SK-N-SH treated with all-trans-retinoic acid at 6 μM for 48 hours (cell line): ENCODE measurements at regions not wholly inside any gene's neighbourhood (a gene's known extent, or its start where the extent isn't known, plus 50 kb on each side); places are given as distances from the start of the nearest gene placed in this dataset.
A peak's percentile ranks its signal among the peaks of the same experiment; 100 is the strongest.

Source experiments
- ATAC-seq: fragments of 200-7000 bp; cut with Tn5 transposase; 3 replicates; pipeline ENCODE4 v1.9.1; 2020; ENCODE audit warnings: mild to moderate bottlenecking, moderate library complexity
- ARNTL ChIP-seq: fragments of 450-650 bp; formaldehyde crosslinking; IDR thresholded peaks from 2 replicates; pipeline ENCODE4 v1.5.0; 2020; ENCODE audit warnings: low read depth, mild to moderate bottlenecking, moderate library complexity, borderline replicate concordance
- BACH2 ChIP-seq: fragments of 250-450 bp; sonication (Bioruptor Pico); IDR thresholded peaks from 2 replicates; pipeline ENCODE4 v1.9.0; 2021; ENCODE audit warnings: mild to moderate bottlenecking, borderline replicate concordance
- ESRRG ChIP-seq: fragments of 250-450 bp; sonication (Bioruptor Pico); IDR thresholded peaks from 2 replicates; pipeline ENCODE4 v1.6.1; 2021; ENCODE audit warnings: mild to moderate bottlenecking
- GLIS3 ChIP-seq: fragments of 250-450 bp; sonication (Bioruptor Pico); IDR thresholded peaks from 2 replicates; pipeline ENCODE4 v1.5.0; 2020; ENCODE audit warnings: mild to moderate bottlenecking, moderate library complexity
- OSR1 ChIP-seq: fragments of 250-450 bp; sonication (Bioruptor Pico); IDR thresholded peaks from 2 replicates; pipeline ENCODE4 v1.8.0; 2022; ENCODE audit warnings: moderate library complexity, mild to moderate bottlenecking, inconsistent platforms
- PPARA ChIP-seq: fragments of 250-450 bp; sonication (Bioruptor Pico); IDR thresholded peaks from 2 replicates; pipeline ENCODE4 v1.5.0; 2020; ENCODE audit warnings: mild to moderate bottlenecking, borderline replicate concordance
- RARB ChIP-seq: fragments of 250-450 bp; sonication (Bioruptor Pico); IDR thresholded peaks from 2 replicates; pipeline ENCODE4 v1.8.0; 2021; ENCODE audit warnings: mild to moderate bottlenecking, moderate library complexity
- SNAI2 ChIP-seq: fragments of 250-450 bp; sonication (Bioruptor Pico); IDR thresholded peaks from 2 replicates; pipeline ENCODE4 v1.5.0; 2020; ENCODE audit warnings: mild to moderate bottlenecking, moderate library complexity
- TCF4 ChIP-seq: fragments of 250-450 bp; sonication (Bioruptor Pico); IDR thresholded peaks from 2 replicates; pipeline ENCODE4 v1.8.0; 2021; ENCODE audit warnings: mild to moderate bottlenecking, moderate library complexity, borderline replicate concordance
- ZC3H10 ChIP-seq: fragments of 250-450 bp; sonication (Bioruptor Pico); IDR thresholded peaks from 2 replicates; pipeline ENCODE4 v1.5.1; 2021; ENCODE audit warnings: mild to moderate bottlenecking, moderate library complexity
- ZFP3 ChIP-seq: fragments of 250-450 bp; sonication (Bioruptor Pico); IDR thresholded peaks from 2 replicates; pipeline ENCODE4 v1.5.0; 2020; ENCODE audit warnings: mild to moderate bottlenecking, moderate library complexity
- ZFP30 ChIP-seq: fragments of 450-650 bp; formaldehyde crosslinking; IDR thresholded peaks from 2 replicates; pipeline ENCODE4 v1.5.0; 2022; ENCODE audit warnings: mild to moderate bottlenecking, moderate library complexity
- ZNF565 ChIP-seq: fragments of 450-650 bp; formaldehyde crosslinking; conservative IDR thresholded peaks from 2 replicates; pipeline ENCODE4 v1.5.0; 2020; ENCODE audit warnings: low read depth, mild to moderate bottlenecking, moderate library complexity
- ZNF8 ChIP-seq: fragments of 450-650 bp; formaldehyde crosslinking; IDR thresholded peaks from 2 replicates; pipeline ENCODE4 v1.5.0; 2020; ENCODE audit warnings: mild to moderate bottlenecking, moderate library complexity
- TF ChIP-seq, protein P1 (sequence below): fragments of 250-450 bp; sonication (Bioruptor Pico); IDR thresholded peaks from 2 replicates; pipeline ENCODE4 v1.8.0; 2021; ENCODE audit warnings: low read depth, mild to moderate bottlenecking, moderate library complexity, borderline replicate concordance
- TF ChIP-seq, protein P2 (sequence below): fragments of 250-450 bp; sonication (Bioruptor Pico); IDR thresholded peaks from 2 replicates; pipeline ENCODE4 v1.5.1; 2021; ENCODE audit warnings: mild to moderate bottlenecking, moderate library complexity
- TF ChIP-seq, protein P3 (sequence below): fragments of 250-450 bp; sonication (Bioruptor Pico); IDR thresholded peaks from 2 replicates; pipeline ENCODE4 v1.5.1; 2020; ENCODE audit warnings: low read depth, mild to moderate bottlenecking, moderate library complexity
- TF ChIP-seq, protein P4 (sequence below): fragments of 250-450 bp; sonication (Bioruptor Pico); IDR thresholded peaks from 2 replicates; pipeline ENCODE4 v1.5.0; 2020; ENCODE audit warnings: mild to moderate bottlenecking, moderate library complexity

DNA sequence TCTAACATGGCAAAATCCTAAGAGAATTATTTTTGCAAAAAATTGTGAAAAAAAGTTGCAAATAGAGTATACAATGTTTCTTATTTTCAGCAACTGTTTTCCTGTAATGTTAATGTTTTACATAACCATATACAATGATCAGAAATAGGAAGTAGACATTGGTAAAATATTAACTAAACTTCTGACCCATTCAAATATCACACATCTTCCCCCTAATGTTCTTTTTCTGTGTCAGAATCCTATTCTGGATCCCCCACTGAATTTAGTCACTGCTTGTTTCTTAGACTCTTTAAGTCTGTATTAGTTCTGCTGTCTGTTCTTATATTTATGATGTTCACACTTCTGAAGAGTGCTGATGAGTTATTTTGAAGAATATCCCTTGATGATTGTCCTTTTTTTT is 62.0 kb downstream of the HFE start:
- no peak for ATAC-seq

DNA sequence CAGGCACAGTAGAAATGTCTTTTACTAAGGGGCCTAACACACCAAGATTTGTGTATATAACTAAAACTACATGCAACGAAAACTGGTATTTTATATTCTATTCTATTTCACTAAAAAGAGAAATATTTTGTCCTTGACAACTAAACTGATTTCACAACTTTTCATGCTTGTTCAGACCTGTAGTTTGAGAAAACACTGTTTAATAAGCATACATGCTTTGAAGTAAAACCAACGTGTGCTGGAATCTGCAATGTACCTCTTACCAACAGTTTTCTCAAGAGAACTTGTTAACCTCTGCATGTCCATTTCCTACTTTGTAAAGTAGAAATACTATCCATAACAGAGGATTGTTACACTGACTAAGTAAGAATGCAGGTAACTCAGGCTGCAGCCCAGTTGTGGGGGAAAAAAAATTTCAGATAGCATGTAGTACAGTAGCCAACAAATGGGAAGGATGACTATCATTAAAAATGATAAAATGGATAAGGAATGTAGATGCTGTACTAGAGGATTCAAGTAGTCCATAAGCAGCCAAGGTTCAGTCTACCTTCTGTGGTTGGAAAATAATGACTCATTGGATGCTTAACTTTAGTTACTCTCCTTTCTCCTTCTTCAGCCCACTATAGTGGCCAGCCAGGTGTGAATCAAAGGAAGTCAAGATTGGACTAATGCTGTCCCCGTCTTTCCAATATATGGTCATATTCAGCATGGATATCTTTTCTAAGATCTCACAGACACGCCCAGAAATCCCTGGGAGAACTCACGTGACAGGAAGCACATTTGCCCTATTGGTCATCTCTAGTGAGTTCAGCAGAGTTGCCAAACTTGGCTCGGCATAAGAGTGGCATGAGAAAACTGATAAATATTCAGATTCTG is 65.2 kb downstream of the HFE start:
- ATAC-seq: no peak
- no peak for TF ChIP-seq RARB (CRISPR knock-in tag)
- TF ChIP-seq ZNF565 (CRISPR knock-in tag): no peak
- TF ChIP-seq ZC3H10 (CRISPR knock-in tag): no peak
- TF ChIP-seq, protein P1, sequence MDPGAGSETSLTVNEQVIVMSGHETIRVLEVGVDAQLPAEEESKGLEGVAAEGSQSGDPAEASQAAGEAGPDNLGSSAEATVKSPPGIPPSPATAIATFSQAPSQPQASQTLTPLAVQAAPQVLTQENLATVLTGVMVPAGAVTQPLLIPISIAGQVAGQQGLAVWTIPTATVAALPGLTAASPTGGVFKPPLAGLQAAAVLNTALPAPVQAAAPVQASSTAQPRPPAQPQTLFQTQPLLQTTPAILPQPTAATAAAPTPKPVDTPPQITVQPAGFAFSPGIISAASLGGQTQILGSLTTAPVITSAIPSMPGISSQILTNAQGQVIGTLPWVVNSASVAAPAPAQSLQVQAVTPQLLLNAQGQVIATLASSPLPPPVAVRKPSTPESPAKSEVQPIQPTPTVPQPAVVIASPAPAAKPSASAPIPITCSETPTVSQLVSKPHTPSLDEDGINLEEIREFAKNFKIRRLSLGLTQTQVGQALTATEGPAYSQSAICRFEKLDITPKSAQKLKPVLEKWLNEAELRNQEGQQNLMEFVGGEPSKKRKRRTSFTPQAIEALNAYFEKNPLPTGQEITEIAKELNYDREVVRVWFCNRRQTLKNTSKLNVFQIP (CRISPR knock-in tag): no peak
- TF ChIP-seq ARNTL (CRISPR knock-in tag): no peak
- TF ChIP-seq, protein P2, sequence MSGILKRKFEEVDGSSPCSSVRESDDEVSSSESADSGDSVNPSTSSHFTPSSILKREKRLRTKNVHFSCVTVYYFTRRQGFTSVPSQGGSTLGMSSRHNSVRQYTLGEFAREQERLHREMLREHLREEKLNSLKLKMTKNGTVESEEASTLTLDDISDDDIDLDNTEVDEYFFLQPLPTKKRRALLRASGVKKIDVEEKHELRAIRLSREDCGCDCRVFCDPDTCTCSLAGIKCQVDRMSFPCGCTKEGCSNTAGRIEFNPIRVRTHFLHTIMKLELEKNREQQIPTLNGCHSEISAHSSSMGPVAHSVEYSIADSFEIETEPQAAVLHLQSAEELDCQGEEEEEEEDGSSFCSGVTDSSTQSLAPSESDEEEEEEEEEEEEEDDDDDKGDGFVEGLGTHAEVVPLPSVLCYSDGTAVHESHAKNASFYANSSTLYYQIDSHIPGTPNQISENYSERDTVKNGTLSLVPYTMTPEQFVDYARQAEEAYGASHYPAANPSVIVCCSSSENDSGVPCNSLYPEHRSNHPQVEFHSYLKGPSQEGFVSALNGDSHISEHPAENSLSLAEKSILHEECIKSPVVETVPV (CRISPR knock-in tag): no peak
- TF ChIP-seq, all 23 proteins: peak for 0

More for the DNA sequence above, 62.0 kb downstream of the HFE start:
- TF ChIP-seq BACH2 (CRISPR knock-in tag) (no peak), ZNF8 (no peak), PPARA (CRISPR knock-in tag) (no peak), ARNTL (CRISPR knock-in tag) (no peak)
- TF ChIP-seq, protein P2 (CRISPR knock-in tag): no peak
- TF ChIP-seq, all 23 proteins: peak for 0

DNA sequence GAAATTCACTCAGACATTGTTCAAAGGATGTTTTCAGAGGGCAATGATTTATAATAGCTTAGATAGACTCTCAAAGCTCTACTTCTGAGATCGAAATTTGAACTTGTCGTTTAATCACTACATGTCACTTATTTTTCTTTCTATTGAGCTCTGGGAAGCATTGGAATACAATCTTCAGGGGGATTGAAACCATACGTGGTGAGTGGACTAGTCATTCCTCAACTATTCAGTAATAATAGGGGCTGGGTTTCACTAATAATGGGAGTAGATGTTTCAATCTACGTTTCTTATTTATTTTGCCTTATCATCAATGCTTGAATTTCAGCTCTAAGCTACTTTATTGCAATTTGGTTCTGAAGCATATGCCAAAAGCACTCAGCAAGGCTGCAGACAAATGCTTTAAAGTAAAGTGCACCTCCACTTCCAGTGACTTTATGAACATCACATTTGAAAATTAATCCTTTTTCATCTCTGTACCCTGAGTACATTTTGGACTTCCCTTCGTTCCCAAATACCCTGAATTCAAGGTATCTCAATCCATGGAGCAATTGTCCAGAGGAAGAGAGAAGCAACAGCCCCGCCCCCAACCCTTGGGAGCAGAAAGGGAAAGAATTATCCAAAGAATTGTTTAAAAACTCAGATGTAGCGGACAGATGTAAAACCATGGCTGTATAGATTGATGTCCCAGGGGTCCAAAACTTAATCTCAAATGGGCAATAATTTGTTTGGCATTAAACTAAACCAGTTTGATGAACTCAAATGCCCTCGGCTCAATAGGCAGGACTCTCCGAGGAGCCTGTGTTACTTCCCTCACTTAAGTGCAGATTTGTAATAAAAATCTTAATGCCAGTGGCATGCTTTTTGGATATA is 68.1 kb downstream of the HFE start:
- ATAC-seq: no peak
- no peak for TF ChIP-seq TCF4 (CRISPR knock-in tag)
- no peak for TF ChIP-seq ARNTL (CRISPR knock-in tag)
- TF ChIP-seq, protein P3, sequence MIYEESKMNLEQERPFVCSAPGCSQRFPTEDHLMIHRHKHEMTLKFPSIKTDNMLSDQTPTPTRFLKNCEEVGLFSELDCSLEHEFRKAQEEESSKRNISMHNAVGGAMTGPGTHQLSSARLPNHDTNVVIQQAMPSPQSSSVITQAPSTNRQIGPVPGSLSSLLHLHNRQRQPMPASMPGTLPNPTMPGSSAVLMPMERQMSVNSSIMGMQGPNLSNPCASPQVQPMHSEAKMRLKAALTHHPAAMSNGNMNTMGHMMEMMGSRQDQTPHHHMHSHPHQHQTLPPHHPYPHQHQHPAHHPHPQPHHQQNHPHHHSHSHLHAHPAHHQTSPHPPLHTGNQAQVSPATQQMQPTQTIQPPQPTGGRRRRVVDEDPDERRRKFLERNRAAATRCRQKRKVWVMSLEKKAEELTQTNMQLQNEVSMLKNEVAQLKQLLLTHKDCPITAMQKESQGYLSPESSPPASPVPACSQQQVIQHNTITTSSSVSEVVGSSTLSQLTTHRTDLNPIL (CRISPR knock-in tag): no peak
- TF ChIP-seq SNAI2 (CRISPR knock-in tag): no peak

DNA sequence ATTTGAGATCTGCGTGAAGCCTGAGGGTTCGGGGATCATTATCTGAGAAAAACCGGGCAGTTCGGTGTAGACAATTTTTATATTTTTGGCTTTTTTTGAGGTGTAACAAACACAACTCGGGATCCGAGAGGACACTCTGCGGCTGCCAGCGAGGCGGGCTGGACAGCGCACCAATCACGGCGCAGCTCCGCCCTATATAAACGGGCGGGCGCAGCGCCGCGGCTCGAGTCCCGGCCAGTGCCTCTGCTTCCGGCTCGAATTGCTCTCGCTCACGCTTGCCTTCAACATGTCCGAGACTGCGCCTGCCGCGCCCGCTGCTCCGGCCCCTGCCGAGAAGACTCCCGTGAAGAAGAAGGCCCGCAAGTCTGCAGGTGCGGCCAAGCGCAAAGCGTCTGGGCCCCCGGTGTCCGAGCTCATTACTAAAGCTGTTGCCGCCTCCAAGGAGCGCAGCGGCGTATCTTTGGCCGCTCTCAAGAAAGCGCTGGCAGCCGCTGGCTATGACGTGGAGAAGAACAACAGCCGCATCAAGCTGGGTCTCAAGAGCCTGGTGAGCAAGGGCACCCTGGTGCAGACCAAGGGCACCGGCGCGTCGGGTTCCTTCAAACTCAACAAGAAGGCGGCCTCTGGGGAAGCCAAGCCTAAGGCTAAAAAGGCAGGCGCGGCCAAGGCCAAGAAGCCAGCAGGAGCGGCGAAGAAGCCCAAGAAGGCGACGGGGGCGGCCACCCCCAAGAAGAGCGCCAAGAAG is 69.0 kb downstream of the HFE start:
- peak; percentile 70 for ATAC-seq
- no peak; the same call in 1 of the 2 replicates for TF ChIP-seq ZFP30 (CRISPR knock-in tag)
- no peak for TF ChIP-seq ZNF8
- no peak for TF ChIP-seq PPARA (CRISPR knock-in tag)
- TF ChIP-seq, protein P1 (CRISPR knock-in tag): peak; percentile 35; the same call in 1 of the 2 replicates
- TF ChIP-seq, protein P3 (CRISPR knock-in tag): 0 out of 2 replicates have a peak, but pooled peaks have one; percentile 14
- no peak for TF ChIP-seq ESRRG
- TF ChIP-seq, protein P4, sequence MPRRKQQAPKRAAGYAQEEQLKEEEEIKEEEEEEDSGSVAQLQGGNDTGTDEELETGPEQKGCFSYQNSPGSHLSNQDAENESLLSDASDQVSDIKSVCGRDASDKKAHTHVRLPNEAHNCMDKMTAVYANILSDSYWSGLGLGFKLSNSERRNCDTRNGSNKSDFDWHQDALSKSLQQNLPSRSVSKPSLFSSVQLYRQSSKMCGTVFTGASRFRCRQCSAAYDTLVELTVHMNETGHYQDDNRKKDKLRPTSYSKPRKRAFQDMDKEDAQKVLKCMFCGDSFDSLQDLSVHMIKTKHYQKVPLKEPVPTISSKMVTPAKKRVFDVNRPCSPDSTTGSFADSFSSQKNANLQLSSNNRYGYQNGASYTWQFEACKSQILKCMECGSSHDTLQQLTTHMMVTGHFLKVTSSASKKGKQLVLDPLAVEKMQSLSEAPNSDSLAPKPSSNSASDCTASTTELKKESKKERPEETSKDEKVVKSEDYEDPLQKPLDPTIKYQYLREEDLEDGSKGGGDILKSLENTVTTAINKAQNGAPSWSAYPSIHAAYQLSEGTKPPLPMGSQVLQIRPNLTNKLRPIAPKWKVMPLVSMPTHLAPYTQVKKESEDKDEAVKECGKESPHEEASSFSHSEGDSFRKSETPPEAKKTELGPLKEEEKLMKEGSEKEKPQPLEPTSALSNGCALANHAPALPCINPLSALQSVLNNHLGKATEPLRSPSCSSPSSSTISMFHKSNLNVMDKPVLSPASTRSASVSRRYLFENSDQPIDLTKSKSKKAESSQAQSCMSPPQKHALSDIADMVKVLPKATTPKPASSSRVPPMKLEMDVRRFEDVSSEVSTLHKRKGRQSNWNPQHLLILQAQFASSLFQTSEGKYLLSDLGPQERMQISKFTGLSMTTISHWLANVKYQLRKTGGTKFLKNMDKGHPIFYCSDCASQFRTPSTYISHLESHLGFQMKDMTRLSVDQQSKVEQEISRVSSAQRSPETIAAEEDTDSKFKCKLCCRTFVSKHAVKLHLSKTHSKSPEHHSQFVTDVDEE (CRISPR knock-in tag): peak; percentile 67
- TF ChIP-seq RARB (CRISPR knock-in tag): no peak
- TF ChIP-seq GLIS3 (CRISPR knock-in tag): peak; percentile 92; the same call in 1 of the 2 replicates
- TF ChIP-seq ZNF565 (CRISPR knock-in tag): no peak
- TF ChIP-seq ZFP3 (CRISPR knock-in tag): 0 out of 2 replicates have a peak, but pooled peaks have one; percentile 51
- TF ChIP-seq OSR1 (CRISPR knock-in tag): no peak
